ENCODE measurements at regions not wholly inside any gene's neighbourhood (a gene's known extent, or its start where the extent isn't known, plus 50 kb on each side); places are given as distances from the start of the nearest gene placed in this dataset.

DNA sequence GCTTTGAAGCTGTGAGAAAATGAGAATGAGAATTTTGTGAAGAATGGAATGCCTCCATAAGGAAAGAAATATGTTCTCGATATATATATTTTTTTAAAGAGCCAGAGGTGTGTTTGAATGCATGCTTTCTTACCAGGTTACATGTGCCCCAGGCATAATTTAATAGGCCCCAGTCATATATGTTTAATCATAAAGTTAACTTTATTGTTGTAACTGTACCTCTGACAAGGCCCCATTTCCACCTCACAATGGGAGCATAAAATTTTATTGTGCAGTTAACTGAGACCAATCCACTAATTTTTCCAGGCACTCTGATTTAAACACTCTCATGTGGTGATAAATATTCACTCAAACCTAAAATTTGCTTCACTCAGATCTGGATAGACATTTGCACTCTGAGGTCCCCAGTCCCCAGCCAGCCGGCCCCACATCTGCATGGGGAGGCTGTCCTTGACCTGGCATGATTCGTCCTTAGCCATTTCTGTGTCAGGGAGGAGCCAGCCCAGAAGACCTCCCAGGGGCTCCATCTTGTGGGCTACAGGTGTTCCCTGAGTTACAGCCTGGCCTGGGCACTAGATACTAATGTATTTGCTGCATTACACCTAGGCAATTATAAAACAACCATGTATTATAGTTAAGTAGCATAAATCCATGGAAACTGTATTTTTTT lies 245.8 kb downstream of the MTRR start:
- DNase-seq (ENCODE audit: low read depth, low spot score): no peak

GRCh38 chr5:8123559-8123958 lies 254.6 kb downstream of the MTRR start:
- DNase-seq (ENCODE audit: low read depth, low spot score): no peak
- no peak overlapping the region for H3K4me3 ChIP-seq (ENCODE audit: low read length)

More for the DNA sequence above, 245.8 kb downstream of the MTRR start:
- no peak overlapping the region for H3K4me3 ChIP-seq (ENCODE audit: low read length)

DNA sequence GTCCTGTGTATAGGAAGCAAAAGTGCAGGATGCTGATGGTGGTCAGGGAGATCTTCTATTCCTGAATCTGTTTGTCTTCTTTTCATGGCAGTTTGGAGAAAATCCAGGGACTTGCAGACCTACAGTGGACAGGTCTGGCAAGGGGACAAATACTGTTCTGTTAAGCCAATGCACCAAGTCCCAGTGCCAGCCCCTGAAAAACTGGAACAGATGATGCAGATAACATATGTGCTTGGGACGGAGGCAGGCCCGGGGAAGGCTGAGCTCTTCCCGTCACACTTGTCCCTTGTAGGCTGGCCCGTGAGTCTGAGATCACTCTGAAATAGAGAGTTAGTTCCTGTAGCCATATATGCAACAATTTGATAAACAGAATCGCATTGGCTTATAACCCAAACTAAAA lies 265.7 kb downstream of the MTRR start:
- no peak overlapping the region for H3K4me3 ChIP-seq (ENCODE audit: low read length)
- DNase-seq (ENCODE audit: low read depth, low spot score): no peak

DNA sequence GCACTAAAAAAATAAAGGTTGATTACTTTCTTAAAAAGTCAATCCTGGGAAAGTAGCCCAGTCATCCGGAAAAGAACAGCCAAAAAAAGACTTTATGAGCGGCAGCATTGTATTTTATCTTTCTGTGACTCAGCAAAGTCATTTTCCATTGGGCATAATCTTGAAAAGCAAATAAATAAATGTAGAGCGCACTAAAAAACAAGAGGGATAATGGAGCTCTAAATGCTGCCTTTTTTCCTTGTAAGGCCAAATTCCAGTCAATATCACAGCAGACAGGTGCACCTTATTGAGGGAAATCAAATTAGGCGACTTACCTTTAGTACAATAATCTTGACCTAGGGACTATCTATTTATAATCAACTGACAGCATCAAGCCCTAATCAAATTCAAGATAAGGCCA lies 266.8 kb downstream of the MTRR start:
- no peak for DNase-seq (ENCODE audit: low read depth, low spot score)

DNA sequence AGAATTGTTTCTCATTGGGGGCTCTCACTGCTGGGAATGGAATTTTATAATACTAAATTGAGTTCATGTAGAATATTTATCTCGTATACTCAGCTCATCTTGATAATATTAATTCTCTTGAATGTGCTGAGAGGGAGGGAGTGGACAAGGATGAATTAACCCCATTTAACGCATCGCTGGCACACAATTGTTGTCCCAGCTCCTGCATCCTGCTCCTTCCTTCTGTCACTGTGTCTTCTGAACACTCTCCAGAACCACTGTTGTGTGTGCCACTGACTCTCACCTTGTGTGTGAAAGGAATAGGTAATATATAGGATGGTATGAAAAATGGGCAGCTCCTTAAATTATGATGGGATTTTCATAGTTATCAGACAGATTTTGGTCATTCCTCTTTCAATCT lies 267.3 kb downstream of the MTRR start:
- DNase-seq (ENCODE audit: low read depth, low spot score): no peak
- H3K4me3 ChIP-seq (ENCODE audit: low read length): no peak overlapping the region

More for the DNA sequence above, 266.8 kb downstream of the MTRR start:
- H3K4me3 ChIP-seq (ENCODE audit: low read length): no peak overlapping the region

DNA sequence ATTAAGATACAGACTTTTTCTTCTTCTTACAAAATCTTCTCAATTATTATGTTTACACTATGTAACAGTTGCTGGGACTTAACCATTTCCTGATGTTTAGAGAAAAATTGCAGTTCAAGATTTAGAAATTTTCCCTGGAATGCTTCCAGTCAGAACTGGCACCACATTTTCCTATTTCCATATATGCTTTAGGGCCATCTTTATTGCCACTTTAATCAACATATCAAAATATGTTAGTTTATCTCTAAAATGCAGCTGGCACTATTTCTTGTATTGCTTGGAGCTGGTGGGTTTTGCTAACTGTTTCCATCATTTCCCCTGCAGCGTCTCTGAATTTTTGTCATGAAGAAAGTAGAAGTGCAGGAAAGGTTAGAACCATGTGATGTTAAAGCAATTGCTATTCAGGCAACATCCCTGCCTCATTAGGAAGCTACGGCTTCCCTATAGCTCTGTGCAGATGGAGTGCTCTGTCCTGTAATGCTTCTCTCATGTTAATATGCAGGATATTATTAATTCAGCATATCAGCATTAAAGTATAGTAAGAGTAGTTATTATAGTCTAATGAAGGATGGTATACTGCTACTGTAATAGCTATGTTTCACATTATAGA lies 269.1 kb downstream of the MTRR start:
- no peak for DNase-seq (ENCODE audit: low read depth, low spot score)
- no peak overlapping the region for H3K4me3 ChIP-seq (ENCODE audit: low read length)

- DNase-seq (ENCODE audit: low read depth, low spot score): no peak
- no peak overlapping the region for H3K4me3 ChIP-seq (ENCODE audit: low read length)
Measured at GRCh38 chr5:8138884-8139283, 269.9 kb downstream of the MTRR start.

GRCh38 chr5:8150791-8151190 lies 281.8 kb downstream of the MTRR start:
- no peak for DNase-seq (ENCODE audit: low read depth, low spot score)
- no peak overlapping the region for H3K4me3 ChIP-seq (ENCODE audit: low read length)

GRCh38 chr5:8156706-8157105 lies 287.8 kb downstream of the MTRR start:
- no peak overlapping the region for H3K4me3 ChIP-seq (ENCODE audit: low read length)
- DNase-seq (ENCODE audit: low read depth, low spot score): no peak

DNA sequence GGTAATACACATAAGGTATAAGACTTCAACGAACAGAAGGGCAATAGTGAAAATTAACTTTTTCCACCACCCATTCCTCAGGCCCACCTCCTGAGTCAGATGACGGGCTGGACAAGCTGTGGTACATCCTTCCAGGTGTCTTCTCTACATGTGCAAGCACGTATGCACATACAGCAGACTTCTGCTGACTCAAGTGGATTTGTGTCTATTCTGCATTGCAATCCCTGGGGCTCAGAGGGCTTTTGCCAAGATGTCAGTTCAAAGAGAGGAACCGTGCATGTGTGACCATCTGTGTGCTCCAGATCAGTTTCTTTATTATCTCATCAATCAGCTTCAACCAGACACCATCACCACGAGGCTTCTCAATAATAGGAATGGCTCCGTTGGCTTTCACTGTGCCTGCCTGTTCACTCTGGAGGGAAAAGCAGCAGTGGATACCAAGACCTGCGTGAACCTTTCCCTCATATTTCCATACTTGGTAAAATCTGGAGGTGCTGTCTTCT lies 288.4 kb downstream of the MTRR start:
- no peak for DNase-seq (ENCODE audit: low read depth, low spot score)
- no peak overlapping the region for H3K4me3 ChIP-seq (ENCODE audit: low read length)

- H3K4me3 ChIP-seq (ENCODE audit: low read length): no peak overlapping the region
- DNase-seq (ENCODE audit: low read depth, low spot score): no peak
Measured at GRCh38 chr5:8176101-8176693, 307.2 kb downstream of the MTRR start.

- H3K4me3 ChIP-seq (ENCODE audit: low read length): no peak overlapping the region
- peak; percentile 40 for DNase-seq (ENCODE audit: low read depth, low spot score)
Measured at GRCh38 chr5:8184455-8185063, 315.6 kb downstream of the MTRR start.

DNA sequence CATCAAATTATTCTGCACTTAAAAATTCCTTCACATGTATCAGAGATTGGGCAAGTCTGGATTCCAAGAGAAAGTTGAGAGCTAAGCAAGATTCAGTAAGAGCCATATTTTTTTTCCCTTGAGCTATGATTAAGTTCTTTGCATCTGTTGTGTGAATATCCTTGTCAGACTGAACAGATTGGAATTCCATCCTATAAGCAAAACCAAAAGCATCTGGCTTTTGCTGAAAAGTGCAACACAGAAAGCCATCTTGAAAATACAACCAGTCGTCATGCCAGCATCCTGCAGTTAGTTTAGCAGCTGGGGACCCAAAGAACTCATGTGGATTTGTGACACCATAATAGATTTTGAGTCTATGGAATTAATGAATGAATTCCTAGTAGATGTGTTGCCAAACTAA lies 316.9 kb downstream of the MTRR start:
- H3K4me3 ChIP-seq (ENCODE audit: low read length): no peak overlapping the region
- DNase-seq (ENCODE audit: low read depth, low spot score): no peak

GRCh38 chr5:8188874-8189565 lies 320.1 kb downstream of the MTRR start:
- DNase-seq (ENCODE audit: low read depth, low spot score): peak; percentile 50
- no peak overlapping the region for H3K4me3 ChIP-seq (ENCODE audit: low read length)

DNA sequence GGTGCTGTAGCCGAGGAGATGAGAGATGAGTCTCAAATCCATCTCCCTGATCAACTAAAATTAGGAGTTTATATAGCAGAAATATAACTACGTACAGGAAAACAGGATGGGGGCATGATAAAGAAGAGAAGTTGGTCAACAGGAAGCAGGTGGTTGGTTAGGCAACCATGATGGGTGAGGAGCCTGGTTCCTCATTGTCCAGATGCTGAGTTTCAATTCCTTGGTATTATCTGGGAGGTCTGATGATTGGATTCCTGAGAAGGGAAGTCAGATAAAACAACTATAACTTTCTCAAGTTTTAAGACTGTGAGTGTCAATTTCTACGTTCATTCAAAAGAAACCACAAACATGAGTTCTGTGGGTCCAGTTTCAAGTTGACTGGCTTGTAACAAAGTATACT lies 323.9 kb downstream of the MTRR start:
- no peak overlapping the region for H3K4me3 ChIP-seq (ENCODE audit: low read length)
- no peak for DNase-seq (ENCODE audit: low read depth, low spot score)

- DNase-seq (ENCODE audit: low read depth, low spot score): no peak
- H3K4me3 ChIP-seq (ENCODE audit: low read length): no peak overlapping the region
Measured at GRCh38 chr5:8196061-8196460, 327.1 kb downstream of the MTRR start.

DNA sequence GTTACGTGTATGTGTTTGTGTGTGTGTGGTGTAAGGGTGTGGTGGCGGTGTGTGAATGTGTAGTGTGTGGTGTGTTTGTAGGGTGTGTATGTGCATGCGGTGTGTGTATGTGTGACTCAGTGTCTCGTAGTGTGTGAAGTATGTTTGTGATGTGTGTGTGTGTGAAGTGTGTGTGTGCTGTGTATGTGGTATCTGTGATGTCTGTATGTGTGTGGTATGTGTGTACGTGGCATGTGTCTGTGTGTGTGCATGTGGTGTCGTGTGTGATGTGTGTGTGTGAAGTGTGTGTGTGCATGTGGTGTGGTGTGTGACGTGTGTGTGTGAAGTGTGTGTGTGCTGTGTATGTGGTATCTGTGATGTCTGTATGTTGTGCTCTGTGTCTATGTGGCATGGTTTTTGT lies 339.4 kb downstream of the MTRR start:
- no peak overlapping the region for H3K4me3 ChIP-seq (ENCODE audit: low read length)
- DNase-seq (ENCODE audit: low read depth, low spot score): no peak

- H3K4me3 ChIP-seq (ENCODE audit: low read length): no peak overlapping the region
- no peak for DNase-seq (ENCODE audit: low read depth, low spot score)
Measured at GRCh38 chr5:8209500-8209899, 340.6 kb downstream of the MTRR start.

GRCh38 chr5:8213701-8214240 lies 344.8 kb downstream of the MTRR start:
- no peak for DNase-seq (ENCODE audit: low read depth, low spot score)
- no peak overlapping the region for H3K4me3 ChIP-seq (ENCODE audit: low read length)
